Endothelial cell of umbilical vein (primary cell): ENCODE measurements at regions not wholly inside any gene's neighbourhood (a gene's known extent, or its start where the extent isn't known, plus 50 kb on each side); places are given as distances from the start of the nearest gene placed in this dataset.

ENCODE experiments used
- BruUV-seq: library from RNA; stranded (reverse); fragments of 400-500 nt; replicated peaks from 2 replicates; lab custom pipeline; 2021; lab: Mats Ljungman, UMichigan
- CTCF ChIA-PET: fragments of 300-600, 350-600 bp; sonication (Branson Sonifier 250); formaldehyde crosslinking; loops from one replicate; lab custom pipeline; 2021; ENCODE audit warnings: antibody characterized with exemption, inconsistent platforms; lab: Charles Lee
- POLR2A ChIA-PET: fragments of 300-600, 350-600 bp; sonication (Branson Sonifier 250); formaldehyde crosslinking; loops from one replicate; lab custom pipeline; 2021; ENCODE audit warnings: antibody characterized with exemption, inconsistent platforms; lab: Charles Lee
- DNase-seq: peaks from one replicate; pipeline ENCODE4 v3.0.0-alpha.2; 2011; ENCODE audit warnings: low read depth, low spot score
- FAIRE-seq: peaks from 2 replicates; lab custom pipeline; 2011; peaks lifted over from hg19 to GRCh38; lab: Jason Lieb, UNC
- H2AFZ ChIP-seq: 2 replicates; pipeline ENCODE4 v1.6.0; 2012; ENCODE audit warnings: low read depth, low read length, control low read depth, inconsistent platforms
- H3K27ac ChIP-seq: 2 replicates; pipeline ENCODE4 v1.5.1; 2011; ENCODE audit warnings: low read depth, mild to moderate bottlenecking, control low read depth, low read length, moderate library complexity; ENCODE audit not compliant: insufficient read depth
- H3K27me3 ChIP-seq, 2 experiments: 2 replicates each; pipeline versions ENCODE4 v1.6.0 to v1.6.1; 2011; ENCODE audit warnings: low read length in 2 of 2, mixed read lengths in 1 of 2; ENCODE audit not compliant: control insufficient read depth in 2 of 2, insufficient read depth in 2 of 2
- H3K36me3 ChIP-seq, 2 experiments: 2 replicates in 1 of 2; 3 replicates in 1 of 2; pipeline ENCODE4 v1.5.1; 2011; ENCODE audit warnings: low read length in 2 of 2, mild to moderate bottlenecking in 1 of 2, moderate library complexity in 1 of 2; ENCODE audit not compliant: control insufficient read depth in 2 of 2, insufficient read depth in 2 of 2; ENCODE audit errors: extremely low read depth in 1 of 2
- H3K4me1 ChIP-seq: 3 replicates; pipeline ENCODE4 v1.5.1; 2011; ENCODE audit warnings: mild to moderate bottlenecking, low read length; ENCODE audit not compliant: control insufficient read depth, insufficient read depth; ENCODE audit errors: extremely low read depth
- H3K4me2 ChIP-seq: 2 replicates; pipeline ENCODE4 v1.6.1; 2011; ENCODE audit warnings: low read length, control low read depth, mixed read lengths; ENCODE audit not compliant: insufficient read depth
- H3K4me3 ChIP-seq, 3 experiments: fragments of 200-600 bp in 1 of 3; sonication (generic), shearing (Covaris generic) in 1 of 3; replicated peaks in 1 of 3; 2 replicates each; pipeline ENCODE4 v1.5.1; 2011 to 2016; ENCODE audit warnings: control low read depth in 3 of 3, low read length in 3 of 3, mild to moderate bottlenecking in 2 of 3, inconsistent platforms in 1 of 3, low read depth in 1 of 3, moderate library complexity in 1 of 3; ENCODE audit not compliant: insufficient read depth in 1 of 3
- H3K79me2 ChIP-seq: 2 replicates; pipeline ENCODE4 v1.6.0; 2012; ENCODE audit warnings: low read length, inconsistent platforms; ENCODE audit not compliant: control insufficient read depth, insufficient read depth
- H3K9ac ChIP-seq: replicated peaks from 2 replicates; pipeline ENCODE3; 2011; ENCODE audit warnings: low read length, control low read depth; ENCODE audit not compliant: insufficient read depth; ENCODE audit errors: extremely low read depth
- H3K9me1 ChIP-seq: replicated peaks from 3 replicates; pipeline ENCODE4 v1.6.0; 2011; ENCODE audit warnings: mild to moderate bottlenecking, low read length; ENCODE audit not compliant: control insufficient read depth, insufficient read depth; ENCODE audit errors: extremely low read depth
- H3K9me3 ChIP-seq: replicated peaks from 2 replicates; pipeline ENCODE4 v1.5.1; 2012; ENCODE audit warnings: low read length, inconsistent platforms; ENCODE audit not compliant: control insufficient read depth, insufficient read depth
- H4K20me1 ChIP-seq: replicated peaks from 2 replicates; pipeline ENCODE3; 2011; ENCODE audit warnings: mild to moderate bottlenecking, low read length; ENCODE audit not compliant: control insufficient read depth, insufficient read depth; ENCODE audit errors: extremely low read depth
- CTCF ChIP-seq, 2 donors: IDR thresholded peaks; 1 replicate in 1 of 2; 2 replicates in 1 of 2; pipeline ENCODE4 v1.5.1; 2011; ENCODE audit warnings: low read length in 2 of 2, mild to moderate bottlenecking in 2 of 2, moderate library complexity in 2 of 2, control low read depth in 1 of 2, inconsistent platforms in 1 of 2, low read depth in 1 of 2; ENCODE audit not compliant: insufficient read depth in 1 of 2; ENCODE audit errors: extremely low read depth in 1 of 2
- EZH2 ChIP-seq: IDR thresholded peaks from 2 replicates; pipeline ENCODE4 v1.6.1; 2012; ENCODE audit warnings: borderline replicate concordance, low read depth, mild to moderate bottlenecking, moderate library complexity, low read length, inconsistent platforms; ENCODE audit not compliant: severe bottlenecking
- FOS ChIP-seq: IDR thresholded peaks from 2 replicates; pipeline ENCODE4 v1.6.1; 2011; ENCODE audit warnings: mild to moderate bottlenecking, low read length, moderate library complexity, borderline replicate concordance; ENCODE audit not compliant: insufficient read depth
- GATA2 ChIP-seq: IDR thresholded peaks from 2 replicates; pipeline ENCODE4 v1.7.0; 2011; ENCODE audit warnings: low read depth, mild to moderate bottlenecking, moderate library complexity, mixed read lengths, low read length; ENCODE audit not compliant: insufficient read length, insufficient read depth
- JUN ChIP-seq: IDR thresholded peaks from 2 replicates; pipeline ENCODE4 v1.6.1; 2011; ENCODE audit warnings: borderline replicate concordance, low read depth; ENCODE audit not compliant: insufficient read length, insufficient read depth
- MAX ChIP-seq: IDR thresholded peaks from 2 replicates; pipeline ENCODE4 v1.6.1; 2011; ENCODE audit not compliant: insufficient read depth, insufficient read length
- MYC ChIP-seq: IDR thresholded peaks from one replicate; pipeline ENCODE4 v1.6.1; 2011; ENCODE audit warnings: mild to moderate bottlenecking, low read depth, low read length
- POLR2A ChIP-seq: IDR thresholded peaks from 2 replicates; pipeline ENCODE4 v1.6.1; 2012; ENCODE audit warnings: low read depth, mild to moderate bottlenecking, control low read depth, low read length
- POLR2AphosphoS5 ChIP-seq: IDR thresholded peaks from 2 replicates; pipeline ENCODE4 v1.6.1; 2012; ENCODE audit warnings: low read depth, mild to moderate bottlenecking, control low read depth, low read length, moderate library complexity; ENCODE audit not compliant: insufficient read depth
- dilution Hi-C: fragments of 300-500 bp; cut with MboI; formaldehyde crosslinking; loops from one replicate; pipeline ENCODE4 v1.15.0; 2019; ENCODE audit warnings: low sequenced_read_pairs; ENCODE audit not compliant: extremely low pct_ligation_motif_present
- intact Hi-C: fragments of 100-400 bp; cut with micrococcal nuclease; formaldehyde crosslinking; loops from one replicate; pipeline ENCODE4 v1.10.0; 2022

GRCh38 chr22:27388090-27388600, 413.4 kb downstream of the MN1 start:
- ChIA-PET POLR2A (no interaction called here), CTCF (no interaction called here)
- no peak for TF ChIP-seq FOS
- no peak for TF ChIP-seq CTCF (IDR thresholded peaks at IDR 0.05; ENCODE audit: extremely low read depth in 1 of 2, insufficient read depth in 1 of 2, low read depth in 1 of 2, low read length in 2 of 2)
- TF ChIP-seq POLR2A = no peak
- no peak for TF ChIP-seq POLR2AphosphoS5
- Histone ChIP-seq H3K36me3 (no peaks in the 10 kb centered on the region), H3K27me3 (peaks cover 2 to 18% of the 10 kb centered on the region in 2 experiments), H2AFZ (no peak overlapping the region), H3K9me3 (no peaks in the 10 kb centered on the region), H3K27ac (no peak overlapping the region), H3K4me3 (no peak overlapping the region), H3K4me2 (no peak overlapping the region), H3K4me1 (no peaks in the 10 kb centered on the region), H3K9me1 (no peaks in the 10 kb centered on the region), H4K20me1 (no peaks in the 10 kb centered on the region), H3K79me2 (no peaks in the 10 kb centered on the region), H3K9ac (no peak overlapping the region)
- no peak for DNase-seq
- FAIRE-seq = no peak
- intact Hi-C loops (no loop called here), dilution Hi-C loops (no loop called here)
- no TSS peak for BruUV-seq

GRCh38 chr22:27389727-27390075, 411.9 kb downstream of the MN1 start:
- H3K27me3 ChIP-seq = peaks cover 2 to 18% of the 10 kb centered on the region in 2 experiments

More at GRCh38 chr22:27389727-27390075, 411.9 kb downstream of the MN1 start:
- FAIRE-seq (no peak), DNase-seq (no peak)
- TF ChIP-seq CTCF (IDR thresholded peaks at IDR 0.05; ENCODE audit: extremely low read depth in 1 of 2, insufficient read depth in 1 of 2, low read depth in 1 of 2, low read length in 2 of 2) = no peak
- TF ChIP-seq POLR2A = no peak
- TF ChIP-seq GATA2 = no peak
- no peak for TF ChIP-seq POLR2AphosphoS5
- TF ChIP-seq MYC = no peak
- TF ChIP-seq FOS = no peak
- TF ChIP-seq EZH2 = no peak
- no peak for TF ChIP-seq MAX
- TF ChIP-seq JUN = no peak
- Histone ChIP-seq H3K9me1 (no peaks in the 10 kb centered on the region), H3K9me3 (no peaks in the 10 kb centered on the region), H3K36me3 (no peaks in the 10 kb centered on the region), H3K27ac (no peak overlapping the region), H3K9ac (no peak overlapping the region), H3K4me1 (no peaks in the 10 kb centered on the region), H3K79me2 (no peaks in the 10 kb centered on the region), H3K4me3 (no peak overlapping the region), H2AFZ (no peak overlapping the region), H4K20me1 (no peaks in the 10 kb centered on the region), H3K4me2 (no peak overlapping the region)
- BruUV-seq = no TSS peak
- dilution Hi-C loops (no loop called here), intact Hi-C loops (no loop called here)
- POLR2A ChIA-PET = no interaction called here
- CTCF ChIA-PET = no interaction called here
